Loucy (cell line): ENCODE measurements at regions not wholly inside any gene's neighbourhood (a gene's known extent, or its start where the extent isn't known, plus 50 kb on each side); places are given as distances from the start of the nearest gene placed in this dataset.

Experiments used
- H2AFZ ChIP-seq: fragments of 200-600 bp; sonication (generic); 2 replicates; pipeline ENCODE4 v1.6.0; 2016; ENCODE audit warnings: antibody characterized with exemption, mild to moderate bottlenecking, low read length, moderate library complexity
- H3F3A ChIP-seq: fragments of 200-600 bp; 2 replicates; pipeline ENCODE4 v1.6.0; 2016; ENCODE audit warnings: antibody characterized with exemption, low read depth, mild to moderate bottlenecking
- H3K27me3 ChIP-seq: fragments of 200-600 bp; sonication (generic); 2 replicates; pipeline ENCODE4 v1.6.1; 2014; ENCODE audit warnings: low read length, mild to moderate bottlenecking; ENCODE audit not compliant: insufficient read depth, poor library complexity, severe bottlenecking
- H3K36me3 ChIP-seq: fragments of 200-600 bp; sonication (generic); 2 replicates; pipeline ENCODE4 v1.6.1; 2016; ENCODE audit warnings: low read length; ENCODE audit not compliant: insufficient read depth
- H3K4me1 ChIP-seq: fragments of 200-600 bp; sonication (generic); 2 replicates; pipeline ENCODE4 v1.5.1; 2014; ENCODE audit warnings: low read length, mild to moderate bottlenecking; ENCODE audit not compliant: insufficient read depth, poor library complexity, severe bottlenecking
- H3K4me2 ChIP-seq: fragments of 200-600 bp; sonication (generic); 2 replicates; pipeline ENCODE4 v1.6.0; 2014; ENCODE audit warnings: antibody characterized with exemption, low read length, low read depth, mild to moderate bottlenecking; ENCODE audit not compliant: poor library complexity, severe bottlenecking
- H3K4me3 ChIP-seq: fragments of 200-600 bp; sonication (generic); 2 replicates; pipeline ENCODE4 v1.5.1; 2014; ENCODE audit warnings: low read length, mild to moderate bottlenecking, mixed read lengths; ENCODE audit not compliant: poor library complexity, severe bottlenecking
- H3K79me2 ChIP-seq: fragments of 200-600 bp; sonication (generic); 2 replicates; pipeline ENCODE4 v1.6.1; 2014; ENCODE audit warnings: low read length; ENCODE audit not compliant: insufficient read depth
- H3K9ac ChIP-seq: fragments of 200-600 bp; sonication (generic); 2 replicates; pipeline ENCODE4 v1.6.0; 2014; ENCODE audit warnings: mild to moderate bottlenecking, low read depth, low read length, moderate library complexity; ENCODE audit not compliant: poor library complexity, severe bottlenecking
- H3K9me2 ChIP-seq: fragments of 200-600 bp; sonication (generic); replicated peaks from 2 replicates; pipeline ENCODE4 v1.6.1; 2016; ENCODE audit warnings: low read depth, low read length, mixed read lengths
- H3K9me3 ChIP-seq: fragments of 200-600 bp; sonication (generic); 2 replicates; pipeline ENCODE4 v1.6.1; 2014; ENCODE audit warnings: mild to moderate bottlenecking, antibody characterized with exemption, low read length, low read depth; ENCODE audit not compliant: insufficient read depth
- H4K20me1 ChIP-seq: fragments of 200-600 bp; sonication (generic); 2 replicates; pipeline ENCODE4 v1.6.0; 2014; ENCODE audit warnings: antibody characterized with exemption, low read length, mild to moderate bottlenecking; ENCODE audit not compliant: insufficient read depth, poor library complexity, severe bottlenecking
- CTCF ChIP-seq: fragments of 200-600 bp; sonication (generic); conservative IDR thresholded peaks from 2 replicates; pipeline ENCODE4 v1.5.1; 2014; ENCODE audit warnings: mild to moderate bottlenecking, antibody characterized with exemption, low read length
- EZH2phosphoT487 ChIP-seq: fragments of 200-600 bp; IDR thresholded peaks from 2 replicates; pipeline ENCODE4 v1.6.1; 2018; ENCODE audit warnings: antibody characterized with exemption, mild to moderate bottlenecking, moderate library complexity, borderline replicate concordance

- H3K9me3 ChIP-seq, result no peaks in the 10 kb centered on the region
- no peak overlapping the region for H2AFZ ChIP-seq
- no peak for TF ChIP-seq CTCF
- TF ChIP-seq EZH2phosphoT487, result no peak
- H3K79me2 ChIP-seq, result no peaks in the 10 kb centered on the region
- no peak overlapping the region for H3K9ac ChIP-seq
- H3F3A ChIP-seq, result no peaks in the 10 kb centered on the region
- H3K27me3 ChIP-seq, result no peaks in the 10 kb centered on the region
- no peak overlapping the region for H3K4me3 ChIP-seq
- no peaks in the 10 kb centered on the region for H3K36me3 ChIP-seq
- no peaks in the 10 kb centered on the region for H4K20me1 ChIP-seq
- no peaks in the 10 kb centered on the region for H3K4me1 ChIP-seq
- no peaks in the 10 kb centered on the region for H3K9me2 ChIP-seq
- H3K4me2 ChIP-seq, result no peak overlapping the region
Observed at GRCh38 chr4:181860157-181860556, 383.0 kb upstream of the TENM3 start.

GRCh38 chr4:181860668-181861067 lies 382.5 kb upstream of the TENM3 start:
- Histone ChIP-seq H3K9me2 (no peaks in the 10 kb centered on the region), H3K79me2 (no peaks in the 10 kb centered on the region)
- TF ChIP-seq EZH2phosphoT487 (no peak), CTCF (no peak)

GRCh38 chr4:181863856-181864255 lies 379.3 kb upstream of the TENM3 start:
- H3F3A ChIP-seq, result no peaks in the 10 kb centered on the region
- H2AFZ ChIP-seq, result no peak overlapping the region
- no peaks in the 10 kb centered on the region for H3K9me2 ChIP-seq
- H3K4me1 ChIP-seq, result no peaks in the 10 kb centered on the region
- no peaks in the 10 kb centered on the region for H3K36me3 ChIP-seq
- H3K9me3 ChIP-seq, result no peaks in the 10 kb centered on the region
- H3K27me3 ChIP-seq, result no peaks in the 10 kb centered on the region
- H3K9ac ChIP-seq, result no peak overlapping the region
- no peaks in the 10 kb centered on the region for H4K20me1 ChIP-seq
- TF ChIP-seq CTCF (no peak), EZH2phosphoT487 (no peak)
- H3K4me3 ChIP-seq, result no peak overlapping the region
- no peaks in the 10 kb centered on the region for H3K79me2 ChIP-seq
- H3K4me2 ChIP-seq, result no peak overlapping the region

More at GRCh38 chr4:181860668-181861067, 382.5 kb upstream of the TENM3 start:
- Histone ChIP-seq H3K36me3 (no peaks in the 10 kb centered on the region), H3K9ac (no peak overlapping the region), H3K4me2 (no peak overlapping the region), H3K4me1 (no peaks in the 10 kb centered on the region), H3K4me3 (no peak overlapping the region), H3K27me3 (no peaks in the 10 kb centered on the region), H2AFZ (no peak overlapping the region), H3F3A (no peaks in the 10 kb centered on the region), H4K20me1 (no peaks in the 10 kb centered on the region), H3K9me3 (no peaks in the 10 kb centered on the region)
